Rectal smooth muscle tissue (tissue), 1 donor: ENCODE measurements at regions not wholly inside any gene's neighbourhood (a gene's known extent, or its start where the extent isn't known, plus 50 kb on each side); places are given as distances from the start of the nearest gene placed in this dataset.
"Not testable (repeated sequence)": the region's sequence is repeated elsewhere in the genome, so short reads cannot be mapped to it uniquely, and the experiment has no call there.

Experiments
- H3K27ac ChIP-seq: one replicate; pipeline ENCODE4 v1.7.0; 2013; ENCODE audit warnings: low read depth, low read length, inconsistent platforms
- H3K27me3 ChIP-seq: one replicate; pipeline ENCODE4 v1.7.0; 2013; ENCODE audit warnings: low read length; ENCODE audit not compliant: control insufficient read depth, insufficient read depth
- H3K36me3 ChIP-seq: one replicate; pipeline ENCODE4 v1.7.0; 2013; ENCODE audit warnings: low read length; ENCODE audit not compliant: control insufficient read depth, insufficient read depth
- H3K4me1 ChIP-seq: one replicate; pipeline ENCODE4 v1.7.0; 2013; ENCODE audit warnings: low read length; ENCODE audit not compliant: control insufficient read depth, insufficient read depth
- H3K4me3 ChIP-seq: one replicate; pipeline ENCODE4 v1.7.0; 2013; ENCODE audit warnings: low read length
- H3K9ac ChIP-seq: one replicate; pipeline ENCODE4 v1.7.0; 2013; ENCODE audit warnings: low read length

- H3K4me1 ChIP-seq, result peaks cover 4% of the 10 kb centered on the region
- no peak overlapping the region for H3K4me3 ChIP-seq
- H3K27me3 ChIP-seq, result no peaks in the 10 kb centered on the region
These were observed 117.9 kb upstream of the HAND2 start for GRCh38 chr4:173647902-173648301.

GRCh38 chr4:173642509-173642908, 112.5 kb upstream of the HAND2 start:
- H3K9ac ChIP-seq, result no peak overlapping the region
- H3K4me3 ChIP-seq, result no peak overlapping the region
- no peak overlapping the region for H3K27ac ChIP-seq
- H3K4me1 ChIP-seq, result no peaks in the 10 kb centered on the region
- H3K36me3 ChIP-seq, result no peaks in the 10 kb centered on the region
- H3K27me3 ChIP-seq, result no peaks in the 10 kb centered on the region

More at GRCh38 chr4:173647902-173648301, 117.9 kb upstream of the HAND2 start:
- no peak overlapping the region for H3K9ac ChIP-seq
- no peak overlapping the region for H3K27ac ChIP-seq
- H3K36me3 ChIP-seq, result no peaks in the 10 kb centered on the region

- Histone ChIP-seq H3K27ac (no peak overlapping the region), H3K9ac (no peak overlapping the region), H3K4me1 (no peaks in the 10 kb centered on the region), H3K4me3 (no peak overlapping the region), H3K27me3 (no peaks in the 10 kb centered on the region), H3K36me3 (no peaks in the 10 kb centered on the region)
These were observed 105.4 kb upstream of the HAND2 start for GRCh38 chr4:173635395-173635794.

GRCh38 chr4:173626277-173626676, 96.2 kb upstream of the HAND2 start:
- Histone ChIP-seq H3K4me1 (no peaks in the 10 kb centered on the region), H3K9ac (no peak overlapping the region), H3K36me3 (no peaks in the 10 kb centered on the region), H3K4me3 (no peak overlapping the region), H3K27me3 (no peaks in the 10 kb centered on the region), H3K27ac (no peak overlapping the region)

- H3K4me1 ChIP-seq, H3K9ac ChIP-seq, H3K27me3 ChIP-seq, H3K27ac ChIP-seq, H3K36me3 ChIP-seq, H3K4me3 ChIP-seq: not testable (repeated sequence)
These were observed 88.6 kb upstream of the HAND2 start for GRCh38 chr4:173618648-173619047.

- Histone ChIP-seq H3K4me1 (no peaks in the 10 kb centered on the region), H3K9ac (no peak overlapping the region), H3K4me3 (no peak overlapping the region), H3K36me3 (no peaks in the 10 kb centered on the region), H3K27me3 (no peaks in the 10 kb centered on the region), H3K27ac (no peak overlapping the region)
These were observed 79.1 kb upstream of the HAND2 start for GRCh38 chr4:173609158-173609557.

- H3K27me3 ChIP-seq, H3K9ac ChIP-seq, H3K4me3 ChIP-seq, H3K4me1 ChIP-seq, H3K36me3 ChIP-seq, H3K27ac ChIP-seq: not testable (repeated sequence)
These were observed 78.6 kb upstream of the HAND2 start for GRCh38 chr4:173608632-173609031.

- no peak overlapping the region for H3K9ac ChIP-seq
- no peak overlapping the region for H3K4me3 ChIP-seq
- no peak overlapping the region for H3K27ac ChIP-seq
- H3K4me1 ChIP-seq, result no peaks in the 10 kb centered on the region
- H3K27me3 ChIP-seq, result no peaks in the 10 kb centered on the region
- no peaks in the 10 kb centered on the region for H3K36me3 ChIP-seq
These were observed 61.7 kb upstream of the HAND2 start for GRCh38 chr4:173591760-173592159.

GRCh38 chr4:173590697-173591096, 60.7 kb upstream of the HAND2 start:
- no peak overlapping the region for H3K27ac ChIP-seq
- peaks cover 5% of the 10 kb centered on the region for H3K4me1 ChIP-seq
- no peak overlapping the region for H3K4me3 ChIP-seq
- H3K27me3 ChIP-seq, result no peaks in the 10 kb centered on the region
- H3K9ac ChIP-seq, result no peak overlapping the region
- H3K36me3 ChIP-seq, result no peaks in the 10 kb centered on the region

GRCh38 chr4:173585876-173586572, 56.0 kb upstream of the HAND2 start:
- Histone ChIP-seq H3K27ac (no peak overlapping the region), H3K4me3 (no peak overlapping the region)

GRCh38 chr4:173584506-173584905, 54.5 kb upstream of the HAND2 start:
- Histone ChIP-seq H3K4me3 (no peak overlapping the region), H3K27ac (no peak overlapping the region), H3K36me3 (no peaks in the 10 kb centered on the region), H3K27me3 (no peaks in the 10 kb centered on the region), H3K4me1 (peaks cover 5% of the 10 kb centered on the region), H3K9ac (no peak overlapping the region)

More at GRCh38 chr4:173585876-173586572, 56.0 kb upstream of the HAND2 start:
- H3K27me3 ChIP-seq, result no peaks in the 10 kb centered on the region
- H3K36me3 ChIP-seq, result no peaks in the 10 kb centered on the region
- peaks cover 5% of the 10 kb centered on the region for H3K4me1 ChIP-seq
- no peak overlapping the region for H3K9ac ChIP-seq
